HG03039 (cell line): ENCODE measurements at regions not wholly inside any gene's neighbourhood (a gene's known extent, or its start where the extent isn't known, plus 50 kb on each side); places are given as distances from the start of the nearest gene placed in this dataset.

Experiments
- ATAC-seq: cut with Tn5 transposase; IDR thresholded peaks from one replicate; pipeline ENCODE4 v1.9.1; 2021; ENCODE audit warnings: mild to moderate bottlenecking, moderate library complexity; ENCODE audit not compliant: unreplicated experiment

GRCh38 chr2:204042401-204042800 is 105.8 kb downstream of the ICOS start:
- ATAC-seq: no peak

GRCh38 chr2:204046145-204046544 is 109.6 kb downstream of the ICOS start:
- peak; percentile 80 for ATAC-seq

GRCh38 chr2:204049635-204050034 is 113.1 kb downstream of the ICOS start:
- ATAC-seq: peak; percentile 45

- ATAC-seq: no peak
These were observed 114.1 kb downstream of the ICOS start for GRCh38 chr2:204050681-204051080.

- ATAC-seq: no peak
These were observed 114.9 kb downstream of the ICOS start for GRCh38 chr2:204051476-204051875.

- ATAC-seq: no peak
These were observed 115.5 kb downstream of the ICOS start for GRCh38 chr2:204051984-204052556.

GRCh38 chr2:204059016-204059415 is 122.5 kb downstream of the ICOS start:
- ATAC-seq: no peak

GRCh38 chr2:204060841-204061240 is 124.3 kb downstream of the ICOS start:
- no peak for ATAC-seq

- no peak for ATAC-seq
These were observed 124.7 kb downstream of the ICOS start for GRCh38 chr2:204061241-204061640.

- ATAC-seq: no peak
These were observed 127.6 kb downstream of the ICOS start for GRCh38 chr2:204064119-204064518.

- ATAC-seq: no peak
These were observed 129.0 kb downstream of the ICOS start for GRCh38 chr2:204065566-204065965.

GRCh38 chr2:204066051-204066450 is 129.5 kb downstream of the ICOS start:
- no peak for ATAC-seq

- no peak for ATAC-seq
These were observed 133.2 kb downstream of the ICOS start for GRCh38 chr2:204069804-204070203.

- no peak for ATAC-seq
These were observed 136.1 kb downstream of the ICOS start for GRCh38 chr2:204072443-204073324.

GRCh38 chr2:204074456-204074855 is 137.9 kb downstream of the ICOS start:
- no peak for ATAC-seq

- ATAC-seq: no peak
These were observed 141.6 kb downstream of the ICOS start for GRCh38 chr2:204078003-204078698.

GRCh38 chr2:204081487-204082425 is 145.2 kb downstream of the ICOS start:
- no peak for ATAC-seq

GRCh38 chr2:204086167-204086566 is 149.6 kb downstream of the ICOS start:
- no peak for ATAC-seq

- no peak for ATAC-seq
These were observed 152.5 kb downstream of the ICOS start for GRCh38 chr2:204089105-204089504.

- ATAC-seq: no peak
These were observed 153.0 kb downstream of the ICOS start for GRCh38 chr2:204089574-204089973.

- ATAC-seq: no peak
These were observed 153.5 kb downstream of the ICOS start for GRCh38 chr2:204090021-204090420.
